SK-N-SH treated with all-trans-retinoic acid at 6 μM for 48 hours (cell line): ENCODE measurements at regions not wholly inside any gene's neighbourhood (a gene's known extent, or its start where the extent isn't known, plus 50 kb on each side); places are given as distances from the start of the nearest gene placed in this dataset.

Source experiments
- ATAC-seq: fragments of 200-7000 bp; cut with Tn5 transposase; 3 replicates; pipeline ENCODE4 v1.9.1; 2020; ENCODE audit warnings: mild to moderate bottlenecking, moderate library complexity
- ARNTL ChIP-seq: fragments of 450-650 bp; formaldehyde crosslinking; IDR thresholded peaks from 2 replicates; pipeline ENCODE4 v1.5.0; 2020; ENCODE audit warnings: low read depth, mild to moderate bottlenecking, moderate library complexity, borderline replicate concordance
- BACH2 ChIP-seq: fragments of 250-450 bp; sonication (Bioruptor Pico); IDR thresholded peaks from 2 replicates; pipeline ENCODE4 v1.9.0; 2021; ENCODE audit warnings: mild to moderate bottlenecking, borderline replicate concordance
- CREB5 ChIP-seq: fragments of 250-450 bp; sonication (Bioruptor Pico); IDR thresholded peaks from 2 replicates; pipeline ENCODE4 v1.5.1; 2020; ENCODE audit warnings: low read depth, mild to moderate bottlenecking, moderate library complexity
- CSDC2 ChIP-seq: fragments of 250-450 bp; sonication (Bioruptor Pico); IDR thresholded peaks from 2 replicates; pipeline ENCODE4 v1.5.0; 2020; ENCODE audit warnings: mild to moderate bottlenecking, moderate library complexity
- CSRNP3 ChIP-seq: fragments of 250-450 bp; sonication (Bioruptor Pico); IDR thresholded peaks from 2 replicates; pipeline ENCODE4 v1.5.1; 2021; ENCODE audit warnings: mild to moderate bottlenecking, moderate library complexity
- ESRRG ChIP-seq: fragments of 250-450 bp; sonication (Bioruptor Pico); IDR thresholded peaks from 2 replicates; pipeline ENCODE4 v1.6.1; 2021; ENCODE audit warnings: mild to moderate bottlenecking
- GLIS3 ChIP-seq: fragments of 250-450 bp; sonication (Bioruptor Pico); IDR thresholded peaks from 2 replicates; pipeline ENCODE4 v1.5.0; 2020; ENCODE audit warnings: mild to moderate bottlenecking, moderate library complexity
- ISL1 ChIP-seq: fragments of 250-450 bp; sonication (Bioruptor Pico); IDR thresholded peaks from 2 replicates; pipeline ENCODE4 v2.1.2; 2022; ENCODE audit warnings: mild to moderate bottlenecking, moderate library complexity
- OSR1 ChIP-seq: fragments of 250-450 bp; sonication (Bioruptor Pico); IDR thresholded peaks from 2 replicates; pipeline ENCODE4 v1.8.0; 2022; ENCODE audit warnings: moderate library complexity, mild to moderate bottlenecking, inconsistent platforms
- PATZ1 ChIP-seq: fragments of 250-450 bp; sonication (Bioruptor Pico); IDR thresholded peaks from 2 replicates; pipeline ENCODE4 v1.8.0; 2020; ENCODE audit warnings: mild to moderate bottlenecking, moderate library complexity, borderline replicate concordance
- POU6F1 ChIP-seq: fragments of 250-450 bp; sonication (Bioruptor Pico); IDR thresholded peaks from 2 replicates; pipeline ENCODE4 v1.8.0; 2021; ENCODE audit warnings: low read depth, mild to moderate bottlenecking, moderate library complexity, borderline replicate concordance
- PPARA ChIP-seq: fragments of 250-450 bp; sonication (Bioruptor Pico); IDR thresholded peaks from 2 replicates; pipeline ENCODE4 v1.5.0; 2020; ENCODE audit warnings: mild to moderate bottlenecking, borderline replicate concordance
- RARB ChIP-seq: fragments of 250-450 bp; sonication (Bioruptor Pico); IDR thresholded peaks from 2 replicates; pipeline ENCODE4 v1.8.0; 2021; ENCODE audit warnings: mild to moderate bottlenecking, moderate library complexity
- SNAI2 ChIP-seq: fragments of 250-450 bp; sonication (Bioruptor Pico); IDR thresholded peaks from 2 replicates; pipeline ENCODE4 v1.5.0; 2020; ENCODE audit warnings: mild to moderate bottlenecking, moderate library complexity
- TCF4 ChIP-seq: fragments of 250-450 bp; sonication (Bioruptor Pico); IDR thresholded peaks from 2 replicates; pipeline ENCODE4 v1.8.0; 2021; ENCODE audit warnings: mild to moderate bottlenecking, moderate library complexity, borderline replicate concordance
- TOX ChIP-seq: fragments of 250-450 bp; sonication (Bioruptor Pico); IDR thresholded peaks from 2 replicates; pipeline ENCODE4 v1.8.0; 2021; ENCODE audit warnings: mild to moderate bottlenecking, moderate library complexity, borderline replicate concordance
- TSHZ2 ChIP-seq: fragments of 250-450 bp; sonication (Bioruptor Pico); IDR thresholded peaks from 2 replicates; pipeline ENCODE4 v1.5.0; 2020; ENCODE audit warnings: mild to moderate bottlenecking, moderate library complexity
- ZC3H10 ChIP-seq: fragments of 250-450 bp; sonication (Bioruptor Pico); IDR thresholded peaks from 2 replicates; pipeline ENCODE4 v1.5.1; 2021; ENCODE audit warnings: mild to moderate bottlenecking, moderate library complexity
- ZFP3 ChIP-seq: fragments of 250-450 bp; sonication (Bioruptor Pico); IDR thresholded peaks from 2 replicates; pipeline ENCODE4 v1.5.0; 2020; ENCODE audit warnings: mild to moderate bottlenecking, moderate library complexity
- ZFP30 ChIP-seq: fragments of 450-650 bp; formaldehyde crosslinking; IDR thresholded peaks from 2 replicates; pipeline ENCODE4 v1.5.0; 2022; ENCODE audit warnings: mild to moderate bottlenecking, moderate library complexity
- ZNF565 ChIP-seq: fragments of 450-650 bp; formaldehyde crosslinking; conservative IDR thresholded peaks from 2 replicates; pipeline ENCODE4 v1.5.0; 2020; ENCODE audit warnings: low read depth, mild to moderate bottlenecking, moderate library complexity
- ZNF8 ChIP-seq: fragments of 450-650 bp; formaldehyde crosslinking; IDR thresholded peaks from 2 replicates; pipeline ENCODE4 v1.5.0; 2020; ENCODE audit warnings: mild to moderate bottlenecking, moderate library complexity

- TF ChIP-seq PATZ1 (CRISPR knock-in tag) (no peak), OSR1 (CRISPR knock-in tag) (no peak), SNAI2 (CRISPR knock-in tag) (no peak), ESRRG (no peak)
- TF ChIP-seq, all 23 proteins: peak for 0
Measured at GRCh38 chr5:53394808-53395207, 85.6 kb upstream of the FST start (continued).

GRCh38 chr5:53397141-53397757, 83.2 kb upstream of the FST start:
- TF ChIP-seq ZFP3 (CRISPR knock-in tag): no peak
- TF ChIP-seq ESRRG: no peak
- no peak for TF ChIP-seq PPARA (CRISPR knock-in tag)
- ATAC-seq: no peak

GRCh38 chr5:53397845-53398244, 82.6 kb upstream of the FST start:
- TF ChIP-seq TSHZ2: no peak
- no peak for TF ChIP-seq ISL1 (CRISPR knock-in tag)
- no peak for TF ChIP-seq CSDC2 (CRISPR knock-in tag)
- TF ChIP-seq ZFP30 (CRISPR knock-in tag): no peak
- TF ChIP-seq ZNF8: no peak
- TF ChIP-seq BACH2 (CRISPR knock-in tag): no peak
- TF ChIP-seq TCF4 (CRISPR knock-in tag): no peak
- no peak for TF ChIP-seq OSR1 (CRISPR knock-in tag)
- TF ChIP-seq PPARA (CRISPR knock-in tag): no peak
- no peak for TF ChIP-seq TOX (CRISPR knock-in tag)
- TF ChIP-seq ZC3H10 (CRISPR knock-in tag): no peak
- no peak for TF ChIP-seq CREB5
- no peak for TF ChIP-seq ZNF565 (CRISPR knock-in tag)
- no peak for TF ChIP-seq GLIS3
- no peak for TF ChIP-seq RARB (CRISPR knock-in tag)
- TF ChIP-seq ESRRG: no peak
- ATAC-seq: peak; percentile 53

- ATAC-seq: no peak
- TF ChIP-seq ZC3H10 (CRISPR knock-in tag): no peak
- no peak for TF ChIP-seq TSHZ2
- TF ChIP-seq GLIS3: no peak
- TF ChIP-seq ZFP3 (CRISPR knock-in tag): no peak
- no peak for TF ChIP-seq POU6F1
- no peak for TF ChIP-seq CSRNP3 (CRISPR knock-in tag)
- no peak for TF ChIP-seq ARNTL
- no peak for TF ChIP-seq BACH2 (CRISPR knock-in tag)
- TF ChIP-seq OSR1 (CRISPR knock-in tag): no peak
- TF ChIP-seq ZFP30 (CRISPR knock-in tag): no peak
- TF ChIP-seq ISL1 (CRISPR knock-in tag): no peak
- TF ChIP-seq CSDC2 (CRISPR knock-in tag): no peak
Measured at GRCh38 chr5:53399926-53400697, 80.3 kb upstream of the FST start.
